ENCODE measurements at regions not wholly inside any gene's neighbourhood (a gene's known extent, or its start where the extent isn't known, plus 50 kb on each side); places are given as distances from the start of the nearest gene placed in this dataset.

DNA sequence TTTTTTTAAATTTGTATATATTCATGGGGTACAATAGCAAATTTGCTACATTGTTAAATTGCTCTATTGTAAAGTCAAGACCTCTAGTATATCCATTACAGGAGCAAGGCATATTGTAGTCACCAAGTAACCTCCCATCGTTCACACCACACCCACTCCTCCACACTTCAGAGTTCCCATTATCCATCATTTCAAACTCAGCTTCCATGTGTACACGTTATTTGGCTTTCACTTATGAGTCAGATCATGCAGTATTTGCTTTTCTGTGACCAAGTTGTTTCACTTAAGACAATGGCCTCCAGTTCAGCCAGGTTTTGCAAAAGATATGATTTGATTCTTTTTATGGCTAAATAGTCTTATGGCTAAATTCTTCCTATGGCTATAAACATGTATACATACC, 2614.2 kb downstream of the PCDH7 start:
- no peak for DNase-seq
- no peak overlapping the region for H3K56ac ChIP-seq (ENCODE audit: insufficient read length, low read depth, low read length)
- Mint-ChIP-seq H3K36me3 (ENCODE audit: insufficient read depth in 1 of 3, low read depth in 3 of 3) (peaks cover 14 to 42% (median 24%) of the 10 kb centered on the region in 3 experiments), H3K4me1 (no peaks in the 10 kb centered on the region), H3K9me3 (peaks cover 41 to 54% of the 10 kb centered on the region in 2 experiments), H3K27ac (no peak overlapping the region), H3K4me3 (no peak overlapping the region), H3K27me3 (ENCODE audit: low read depth) (no peaks in the 10 kb centered on the region)
- no peak overlapping the region for H2AFZ ChIP-seq (ENCODE audit: low read length)
- H2BK5ac ChIP-seq (ENCODE audit: insufficient read length, low read length), result no peak overlapping the region
- no peak overlapping the region for H3K27ac ChIP-seq (ENCODE audit: insufficient read length, low read depth, low read length)
- H3K14ac ChIP-seq (ENCODE audit: insufficient read depth, low read length), result no peak overlapping the region
- no peaks in the 10 kb centered on the region for H3K23me2 ChIP-seq (ENCODE audit: insufficient read length, low read depth, low read length, poor library complexity, severe bottlenecking)
- no peak overlapping the region for H4K8ac ChIP-seq (replicated peaks; ENCODE audit: insufficient read length, low read depth, low read length)
- no CpG with 5 or more reads among the region's 2 CpGs for WGBS (ENCODE audit: extremely low coverage, insufficient read length, low lambda C conversion rate)
- H3K79me2 ChIP-seq (ENCODE audit: insufficient read depth, low read length), result no peaks in the 10 kb centered on the region
- no peak overlapping the region for H4K91ac ChIP-seq (ENCODE audit: insufficient read length, low read depth, low read length)
- no peaks in the 10 kb centered on the region for H3K27me3 ChIP-seq (ENCODE audit: insufficient read depth, low read length)
- no peaks in the 10 kb centered on the region for H3K4me1 ChIP-seq (ENCODE audit: insufficient read depth, low read length)
- H2BK20ac ChIP-seq (ENCODE audit: low read depth, low read length, poor library complexity, severe bottlenecking), result no peak overlapping the region
- no peak for TF ChIP-seq CTCF (conservative IDR thresholded peaks at IDR 0.05)
- H3T11ph ChIP-seq (ENCODE audit: low read length), result no peak overlapping the region
- no peak overlapping the region for H3K4me2 ChIP-seq (ENCODE audit: insufficient read depth, insufficient read length, low read length)
- H2AK5ac ChIP-seq (ENCODE audit: insufficient read length, low read length), result no peak overlapping the region
- no peak overlapping the region for H2BK120ac ChIP-seq (ENCODE audit: low read depth, low read length, poor library complexity, severe bottlenecking)
- H3K4ac ChIP-seq (ENCODE audit: low read depth, low read length), result no peak overlapping the region
- no peak overlapping the region for H3K18ac ChIP-seq (ENCODE audit: insufficient read length, low read depth, low read length)
- H4K20me1 ChIP-seq (ENCODE audit: control insufficient read depth, insufficient read depth, insufficient read length), result no peaks in the 10 kb centered on the region
- no peak overlapping the region for H2BK12ac ChIP-seq (ENCODE audit: insufficient read length, low read depth, low read length)
- peaks cover 14% of the 10 kb centered on the region for H3K9me3 ChIP-seq (ENCODE audit: control insufficient read depth, low read depth, low read length)
- H3K23ac ChIP-seq (ENCODE audit: insufficient read length, low read depth, low read length), result no peak overlapping the region
- no peaks in the 10 kb centered on the region for H3K79me1 ChIP-seq (ENCODE audit: insufficient read depth, low read depth, low read length, poor library complexity, severe bottlenecking)
- H3K9ac ChIP-seq (ENCODE audit: extremely low read depth, insufficient read length, low read length), result no peak overlapping the region
- H2BK15ac ChIP-seq (ENCODE audit: low read depth, low read length), result no peak overlapping the region
- H4K5ac ChIP-seq (ENCODE audit: insufficient read length, low read depth, low read length), result no peak overlapping the region

Measured in H9 (cell line).